Peyer's patch (tissue), 4 donors: ENCODE measurements at regions not wholly inside any gene's neighbourhood (a gene's known extent, or its start where the extent isn't known, plus 50 kb on each side); places are given as distances from the start of the nearest gene placed in this dataset.

Source experiments
- CTCF ChIP-seq, 6 experiments: fragments of 450-650 bp in 4 of 6; fragments of 200-600 bp in 2 of 6; sonication (generic) in 1 of 6; IDR thresholded peaks; one replicate each; pipeline ENCODE4 v1.5.1; 2017 to 2019; ENCODE audit warnings: antibody characterized with exemption in 6 of 6, mild to moderate bottlenecking in 3 of 6, moderate library complexity in 1 of 6
- POLR2A ChIP-seq, 2 donors: fragments of 450-650 bp; IDR thresholded peaks; one replicate each; pipeline ENCODE4 v1.5.1; 2017; ENCODE audit warnings: antibody characterized with exemption in 2 of 2, mild to moderate bottlenecking in 2 of 2, moderate library complexity in 2 of 2

- TF ChIP-seq CTCF (IDR thresholded peaks at IDR 0.05) (no peak), POLR2A (IDR thresholded peaks at IDR 0.05) (no peak)
These were observed 106.1 kb downstream of the DSEL start for GRCh38 chr18:67410075-67411070.
